DMS114 treated with DMSO at 0.1 percent for 48 hours (cell line): ENCODE measurements at regions not wholly inside any gene's neighbourhood (a gene's known extent, or its start where the extent isn't known, plus 50 kb on each side); places are given as distances from the start of the nearest gene placed in this dataset.

Experiments used
- DNase-seq: peaks from one replicate; lab custom pipeline; 2025; ENCODE audit not compliant: unreplicated experiment; lab: John Stamatoyannopoulos, UW

GRCh38 chr5:114238771-114239313 lies 123.0 kb upstream of the KCNN2 start:
- no peak for DNase-seq

- DNase-seq = no peak
These were observed 118.4 kb upstream of the KCNN2 start for GRCh38 chr5:114243281-114243971.

- no peak for DNase-seq
These were observed 117.9 kb upstream of the KCNN2 start for GRCh38 chr5:114243972-114244317.

- no peak for DNase-seq
These were observed 112.0 kb upstream of the KCNN2 start for GRCh38 chr5:114249823-114250222.

- no peak for DNase-seq
These were observed 111.3 kb upstream of the KCNN2 start for GRCh38 chr5:114250536-114250935.

- DNase-seq = no peak
These were observed 109.6 kb upstream of the KCNN2 start for GRCh38 chr5:114252226-114252625.

GRCh38 chr5:114255260-114255659 lies 106.6 kb upstream of the KCNN2 start:
- no peak for DNase-seq

- no peak for DNase-seq
These were observed 99.9 kb upstream of the KCNN2 start for GRCh38 chr5:114261989-114262388.

GRCh38 chr5:114265432-114266060 lies 96.3 kb upstream of the KCNN2 start:
- no peak for DNase-seq

- no peak for DNase-seq
These were observed 95.5 kb upstream of the KCNN2 start for GRCh38 chr5:114266374-114266773.

- no peak for DNase-seq
These were observed 65.7 kb upstream of the KCNN2 start for GRCh38 chr5:114296191-114296590.

GRCh38 chr5:114297915-114298314 lies 64.0 kb upstream of the KCNN2 start:
- no peak for DNase-seq

GRCh38 chr5:114305402-114306207 lies 56.3 kb upstream of the KCNN2 start:
- DNase-seq = no peak

- no peak for DNase-seq
These were observed 53.9 kb upstream of the KCNN2 start for GRCh38 chr5:114308017-114308416.

GRCh38 chr5:114308508-114308907 lies 53.4 kb upstream of the KCNN2 start:
- no peak for DNase-seq

GRCh38 chr5:114310666-114311065 lies 51.2 kb upstream of the KCNN2 start:
- DNase-seq = no peak

GRCh38 chr5:114311281-114311680 lies 50.6 kb upstream of the KCNN2 start:
- DNase-seq = no peak

GRCh38 chr5:114311968-114312367 lies 49.9 kb upstream of the KCNN2 start:
- DNase-seq = no peak
